Testis (tissue), 2 donors: ENCODE measurements at regions not wholly inside any gene's neighbourhood (a gene's known extent, or its start where the extent isn't known, plus 50 kb on each side); places are given as distances from the start of the nearest gene placed in this dataset.

Source experiments
- DNase-seq: peaks from one replicate; pipeline ENCODE4 v3.0.0-alpha.2; 2019
- H3K27ac ChIP-seq, 2 donors: fragments of 200-600 bp; sonication (generic); one replicate each; pipeline ENCODE4 v1.5.1; 2019
- H3K27me3 ChIP-seq: fragments of 200-600 bp; sonication (generic); one replicate; pipeline ENCODE4 v1.5.1; 2019
- H3K36me3 ChIP-seq: fragments of 200-600 bp; sonication (generic); one replicate; pipeline ENCODE4 v1.5.1; 2017; ENCODE audit warnings: low read depth; ENCODE audit errors: missing control alignments
- H3K4me1 ChIP-seq: fragments of 200-600 bp; sonication (generic); one replicate; pipeline ENCODE4 v1.5.1; 2019
- H3K4me3 ChIP-seq, 2 donors: fragments of 200-600 bp; sonication (generic); one replicate each; pipeline ENCODE4 v1.5.1; 2017 to 2019
- H3K9me3 ChIP-seq: fragments of 200-600 bp; sonication (generic); one replicate; pipeline ENCODE4 v1.5.1; 2017
- POLR2A ChIP-seq: fragments of 450-650 bp; IDR thresholded peaks from one replicate; pipeline ENCODE4 v1.6.1; 2017; ENCODE audit warnings: antibody characterized with exemption, mild to moderate bottlenecking, moderate library complexity
- WGBS, 2 donors: methylation state at CpG; one replicate each; pipeline ENCODE4 v1.1.5; 2018; 5-methylcytosine and 5-hydroxymethylcytosine counted together
- intact Hi-C: fragments of 100-400 bp; cut with DNase I; formaldehyde crosslinking; loops from one replicate; pipeline ENCODE4 v1.15.1; 2023; ENCODE audit warnings: low total_unique reads
- TF ChIP-seq, protein P1 (sequence below), 3 experiments: fragments of 450-650 bp in 2 of 3; fragments of 200-600 bp in 1 of 3; sonication (generic) in 1 of 3; IDR thresholded peaks; one replicate each; pipeline ENCODE4 v1.5.1; 2016 to 2019; ENCODE audit warnings: antibody characterized with exemption in 3 of 3, mild to moderate bottlenecking in 2 of 3, moderate library complexity in 1 of 3

DNA sequence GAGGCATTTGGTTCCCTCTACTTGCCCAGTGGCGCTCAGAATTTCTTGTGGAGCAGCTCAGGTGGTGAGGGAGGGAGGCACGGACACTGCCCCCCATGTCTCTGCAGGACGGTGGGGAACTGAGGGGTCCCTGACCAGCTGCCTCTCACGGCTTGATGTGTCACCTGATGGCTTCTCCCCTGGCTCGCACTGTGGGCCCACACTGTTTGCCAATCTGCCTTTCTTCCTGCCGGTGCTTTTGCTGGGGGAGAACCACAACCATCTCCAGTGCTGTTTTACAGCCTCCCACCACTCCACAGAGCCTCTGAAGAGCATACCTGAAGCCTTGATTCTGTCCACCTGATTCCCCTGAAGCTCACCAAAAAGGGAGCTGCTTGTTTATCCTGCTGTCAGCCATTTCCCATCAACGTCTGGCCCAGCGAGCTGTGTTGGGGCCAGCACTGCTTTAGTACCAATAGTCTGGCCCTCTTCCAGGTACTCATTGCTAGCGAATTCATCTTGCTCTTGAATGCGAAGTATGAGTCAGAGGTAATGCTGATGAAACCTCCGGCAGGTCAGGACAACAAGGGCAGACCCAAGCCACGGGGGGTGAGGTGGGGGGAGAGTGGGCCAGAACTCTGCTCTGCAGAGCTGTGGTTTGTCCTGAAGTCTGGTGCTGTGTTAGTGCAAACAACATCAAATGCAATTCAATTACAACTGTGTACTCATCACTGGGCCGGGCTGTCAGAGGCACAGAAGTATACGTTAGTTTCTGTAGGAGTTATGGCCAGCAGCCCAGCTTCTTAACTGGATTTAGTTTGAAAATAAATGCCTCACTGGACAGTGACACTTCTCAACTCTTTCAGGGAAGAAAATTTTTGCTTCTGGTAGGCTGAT, 208.3 kb upstream of the JADE1 start:
- Histone ChIP-seq H3K27ac (peak overlapping the region in 1 of 2 donors; percentile 46), H3K36me3 (no peaks in the 10 kb centered on the region), H3K9me3 (no peaks in the 10 kb centered on the region), H3K27me3 (no peaks in the 10 kb centered on the region), H3K4me3 (no peak overlapping the region), H3K4me1 (peaks cover 44% of the 10 kb centered on the region)
- 64 to 66% methylated on average over 12 to 14 of the region's 14 CpGs for WGBS, 2 donors
- intact Hi-C loops = no loop called here
- no peak for TF ChIP-seq POLR2A
- TF ChIP-seq, protein P1, sequence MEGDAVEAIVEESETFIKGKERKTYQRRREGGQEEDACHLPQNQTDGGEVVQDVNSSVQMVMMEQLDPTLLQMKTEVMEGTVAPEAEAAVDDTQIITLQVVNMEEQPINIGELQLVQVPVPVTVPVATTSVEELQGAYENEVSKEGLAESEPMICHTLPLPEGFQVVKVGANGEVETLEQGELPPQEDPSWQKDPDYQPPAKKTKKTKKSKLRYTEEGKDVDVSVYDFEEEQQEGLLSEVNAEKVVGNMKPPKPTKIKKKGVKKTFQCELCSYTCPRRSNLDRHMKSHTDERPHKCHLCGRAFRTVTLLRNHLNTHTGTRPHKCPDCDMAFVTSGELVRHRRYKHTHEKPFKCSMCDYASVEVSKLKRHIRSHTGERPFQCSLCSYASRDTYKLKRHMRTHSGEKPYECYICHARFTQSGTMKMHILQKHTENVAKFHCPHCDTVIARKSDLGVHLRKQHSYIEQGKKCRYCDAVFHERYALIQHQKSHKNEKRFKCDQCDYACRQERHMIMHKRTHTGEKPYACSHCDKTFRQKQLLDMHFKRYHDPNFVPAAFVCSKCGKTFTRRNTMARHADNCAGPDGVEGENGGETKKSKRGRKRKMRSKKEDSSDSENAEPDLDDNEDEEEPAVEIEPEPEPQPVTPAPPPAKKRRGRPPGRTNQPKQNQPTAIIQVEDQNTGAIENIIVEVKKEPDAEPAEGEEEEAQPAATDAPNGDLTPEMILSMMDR (IDR thresholded peaks at IDR 0.05) = no peak
- peak; percentile 48 for DNase-seq

DNA sequence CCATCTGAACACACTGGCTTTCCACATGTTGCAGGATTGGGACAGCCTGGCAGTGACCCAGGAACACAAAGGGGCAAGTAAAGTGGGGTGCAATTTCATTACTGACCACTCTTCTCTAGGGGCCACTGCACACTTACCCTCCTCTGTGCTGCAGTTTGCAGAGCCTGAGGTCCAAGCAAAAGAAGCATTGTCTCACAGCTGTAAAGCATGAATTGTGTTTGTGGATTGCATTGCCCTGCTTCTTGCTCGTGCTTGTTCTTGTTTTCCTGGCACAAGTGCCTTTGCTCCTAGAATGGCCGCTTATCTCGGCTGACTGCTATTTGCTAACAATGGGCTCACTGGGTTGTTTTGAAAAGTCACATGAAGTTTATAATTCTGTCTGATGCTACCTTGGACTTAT, 209.1 kb upstream of the JADE1 start:
- no peak for TF ChIP-seq POLR2A
- TF ChIP-seq, protein P1 (IDR thresholded peaks at IDR 0.05) = peak in 1 of 3 experiments; percentile 5
- intact Hi-C loops = no loop called here
- Histone ChIP-seq H3K9me3 (no peaks in the 10 kb centered on the region), H3K4me3 (no peak overlapping the region), H3K27me3 (no peaks in the 10 kb centered on the region), H3K4me1 (peaks cover 44% of the 10 kb centered on the region), H3K36me3 (no peaks in the 10 kb centered on the region), H3K27ac (peak overlapping the region in 1 of 2 donors; percentile 46)
- peak; percentile 53 for DNase-seq
- 16 to 55% methylated on average over 3 of the region's 3 CpGs for WGBS, 2 donors

DNA sequence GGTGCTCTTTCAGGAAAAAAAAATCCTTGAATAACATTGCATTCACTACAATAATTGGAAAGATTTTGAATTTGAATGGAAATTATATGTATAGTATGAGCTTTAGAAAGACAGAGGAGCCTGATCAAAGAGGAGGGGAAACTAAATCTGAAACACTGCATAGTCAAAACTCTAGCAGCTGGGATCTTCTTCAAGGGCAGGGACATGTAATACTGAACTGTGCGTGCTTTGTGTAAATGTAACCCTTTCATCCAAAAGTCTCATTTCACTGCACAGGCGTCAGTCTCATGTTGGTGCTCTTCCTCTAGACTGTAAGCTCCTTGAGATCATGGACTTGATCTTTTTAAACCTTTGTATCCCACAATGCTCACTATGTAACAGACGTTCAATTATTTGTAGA, 212.0 kb upstream of the JADE1 start:
- WGBS, 2 donors = 37 to 76% methylated on average over 3 of the region's 3 CpGs
- intact Hi-C loops = no loop called here
- H3K9me3 ChIP-seq = no peaks in the 10 kb centered on the region
- H3K4me3 ChIP-seq = no peak overlapping the region
- DNase-seq = no peak
- no peaks in the 10 kb centered on the region for H3K27me3 ChIP-seq
- H3K4me1 ChIP-seq = peaks cover 44% of the 10 kb centered on the region
- no peaks in the 10 kb centered on the region for H3K36me3 ChIP-seq
- TF ChIP-seq, protein P1 (IDR thresholded peaks at IDR 0.05) = no peak
- no peak for TF ChIP-seq POLR2A
- H3K27ac ChIP-seq = no peak overlapping the region

DNA sequence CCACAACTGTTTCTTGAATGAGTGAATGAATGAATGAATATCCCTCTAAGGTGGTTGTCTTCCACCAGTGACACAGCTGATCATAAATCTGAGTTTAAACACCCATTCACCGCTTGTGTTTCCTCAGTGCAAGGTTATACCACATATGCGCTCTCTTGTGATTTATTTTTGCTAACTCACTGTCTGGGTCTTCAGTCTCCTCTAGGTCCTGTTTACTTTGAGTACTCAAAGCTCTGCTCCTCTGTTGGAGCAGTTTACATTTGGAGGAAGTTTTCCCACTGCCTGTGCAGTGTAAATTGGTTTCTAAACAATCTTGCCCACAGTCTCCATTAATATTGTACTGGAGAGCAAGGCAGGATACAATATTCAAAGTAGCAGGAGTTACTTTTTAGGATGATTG, 212.6 kb upstream of the JADE1 start:
- H3K27ac ChIP-seq = no peak overlapping the region
- peaks cover 41% of the 10 kb centered on the region for H3K4me1 ChIP-seq
- no peaks in the 10 kb centered on the region for H3K9me3 ChIP-seq
- no peaks in the 10 kb centered on the region for H3K27me3 ChIP-seq
- DNase-seq = no peak
- WGBS, 2 donors = 71 to 88% methylated on average over 2 of the region's 2 CpGs
- H3K36me3 ChIP-seq = no peaks in the 10 kb centered on the region
- intact Hi-C loops = no loop called here
- no peak overlapping the region for H3K4me3 ChIP-seq
- TF ChIP-seq, protein P1 (IDR thresholded peaks at IDR 0.05) = no peak
- TF ChIP-seq POLR2A = no peak

DNA sequence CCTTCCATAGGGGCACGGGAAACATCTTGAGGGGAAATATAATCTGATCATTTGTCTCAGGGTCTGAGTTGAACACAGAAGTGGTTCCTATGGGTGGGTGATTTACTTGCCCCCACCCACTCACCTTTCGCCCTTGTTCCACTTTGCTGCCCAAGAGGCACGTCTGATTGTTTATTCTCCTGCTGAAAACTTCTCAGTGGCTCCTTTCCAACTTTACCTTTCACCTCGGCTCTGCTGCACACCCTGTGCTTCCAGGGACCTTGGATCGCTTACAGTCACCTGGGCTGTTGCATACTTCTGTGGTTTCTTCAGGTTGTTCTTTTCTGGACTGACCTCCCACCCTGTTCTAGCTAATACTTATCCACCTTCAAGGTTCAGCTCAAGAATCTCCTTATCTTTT, 213.4 kb upstream of the JADE1 start:
- Histone ChIP-seq H3K36me3 (no peaks in the 10 kb centered on the region), H3K4me3 (no peak overlapping the region), H3K9me3 (no peaks in the 10 kb centered on the region), H3K27me3 (no peaks in the 10 kb centered on the region), H3K27ac (no peak overlapping the region), H3K4me1 (peaks cover 33% of the 10 kb centered on the region)
- 68 to 70% methylated on average over 5 of the region's 5 CpGs for WGBS, 2 donors
- TF ChIP-seq, protein P1 (IDR thresholded peaks at IDR 0.05) = no peak
- TF ChIP-seq POLR2A = no peak
- no peak for DNase-seq
- intact Hi-C loops = no loop called here
